ENCODE measurements at regions not wholly inside any gene's neighbourhood (a gene's known extent, or its start where the extent isn't known, plus 50 kb on each side); places are given as distances from the start of the nearest gene placed in this dataset.
"Not testable (repeated sequence)": the region's sequence is repeated elsewhere in the genome, so short reads cannot be mapped to it uniquely, and the experiment has no call there.

- DNase-seq, result no peak
Measured at GRCh38 chr3:81195478-81195877, 566.0 kb downstream of the GBE1 start.

DNA sequence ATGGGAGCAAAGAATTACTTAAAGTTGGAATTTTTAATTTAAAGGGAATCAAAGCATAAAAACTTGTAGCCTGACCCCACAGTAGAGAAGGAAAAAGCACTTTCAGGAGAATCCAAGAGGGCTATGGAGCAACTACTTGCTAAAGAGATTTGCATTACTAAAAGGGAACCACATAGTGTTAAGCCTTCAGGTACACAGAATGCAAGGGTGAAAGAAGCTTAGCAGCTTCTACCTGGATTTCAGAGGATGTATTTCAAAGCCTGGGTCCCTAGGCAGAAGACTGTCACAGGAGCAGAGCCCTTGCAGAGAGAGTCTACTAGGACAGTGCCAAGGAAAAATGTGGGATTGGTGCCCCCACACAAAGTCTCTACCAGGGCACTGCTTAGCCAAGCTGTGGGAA lies 575.0 kb downstream of the GBE1 start:
- no peak for DNase-seq

GRCh38 chr3:81182086-81182875 lies 579.2 kb downstream of the GBE1 start:
- DNase-seq, result not testable (repeated sequence)

DNA sequence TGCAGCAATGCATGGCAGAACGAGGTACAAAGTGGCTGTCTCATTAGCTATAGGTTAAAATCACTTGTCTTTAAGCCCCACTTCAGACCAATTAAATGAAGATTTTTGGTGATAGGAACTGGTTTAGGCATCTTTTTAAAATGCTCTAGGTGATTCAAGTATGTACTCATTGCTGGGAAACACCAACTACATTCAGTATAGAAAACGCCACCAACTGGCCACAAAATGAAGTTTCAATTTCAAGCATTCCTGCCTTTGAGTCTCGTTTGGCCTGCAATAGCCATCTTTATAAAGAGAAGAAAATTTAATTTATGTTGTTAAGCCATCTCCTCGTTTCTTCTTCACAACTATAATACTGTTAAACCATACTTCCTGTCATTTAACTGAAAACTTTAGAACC lies 587.9 kb downstream of the GBE1 start:
- DNase-seq, result no peak

- no peak for DNase-seq
Measured at GRCh38 chr3:81170298-81170697, 591.1 kb downstream of the GBE1 start.

- no peak for DNase-seq
Measured at GRCh38 chr3:81164806-81165205, 596.6 kb downstream of the GBE1 start.

DNA sequence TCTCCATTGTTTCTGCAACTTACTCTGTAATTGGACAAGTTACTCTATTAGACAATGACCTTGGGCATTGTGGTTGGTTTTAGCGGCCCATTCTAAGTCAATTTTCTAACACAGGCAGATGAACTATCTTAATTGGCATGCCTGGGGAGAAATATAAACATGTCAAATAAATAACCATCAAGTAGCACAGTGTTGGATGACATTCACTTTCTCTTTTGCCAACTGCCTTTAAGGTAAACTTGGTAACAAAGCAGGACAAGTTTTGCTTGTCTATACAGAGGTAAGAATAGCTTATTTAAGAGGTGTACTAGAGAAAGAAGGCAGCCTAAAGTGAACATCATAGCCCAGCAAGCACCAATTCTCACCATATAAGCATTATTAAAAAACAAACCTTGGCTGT lies 599.6 kb downstream of the GBE1 start:
- no peak for DNase-seq

- no peak for DNase-seq
Measured at GRCh38 chr3:81161100-81161499, 600.3 kb downstream of the GBE1 start.

GRCh38 chr3:81154611-81155143 lies 606.8 kb downstream of the GBE1 start:
- no peak for DNase-seq

DNA sequence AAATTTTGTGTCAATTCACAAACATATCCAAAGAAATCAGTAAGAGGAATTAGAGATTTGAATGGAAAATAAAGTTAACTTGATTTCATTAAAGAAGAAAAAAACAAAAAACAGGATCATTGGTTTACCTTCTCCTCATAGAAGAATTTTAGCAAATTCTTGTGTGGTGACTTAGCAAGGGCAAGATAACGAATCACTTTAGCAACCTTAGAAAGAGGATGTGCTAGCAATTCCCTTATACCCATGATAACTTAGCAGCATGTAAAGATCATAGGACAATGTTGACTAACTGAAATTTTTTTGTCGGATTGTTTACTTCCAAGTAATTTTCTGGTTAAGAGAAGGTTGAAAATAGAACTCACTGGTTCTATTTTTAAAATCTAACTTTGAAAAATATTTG lies 609.3 kb downstream of the GBE1 start:
- DNase-seq, result no peak

DNA sequence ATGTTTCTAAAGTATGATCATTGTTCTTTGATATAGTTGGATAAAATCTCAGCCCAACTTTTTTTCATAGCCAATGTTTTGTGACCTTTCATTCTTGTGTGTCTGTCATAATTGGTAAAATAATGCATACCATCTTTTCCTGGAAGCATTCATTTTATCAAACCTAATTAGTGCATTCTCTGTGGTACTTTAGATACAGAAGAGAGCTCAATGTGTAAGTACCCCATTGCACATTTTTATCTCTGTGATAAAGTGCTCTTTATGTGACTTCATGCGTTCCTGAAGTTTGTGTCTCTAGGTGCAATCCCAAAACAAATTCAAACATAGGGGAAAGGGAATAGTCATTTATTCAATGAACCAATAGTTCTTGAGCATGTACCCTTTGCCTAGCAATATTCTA lies 628.5 kb downstream of the GBE1 start:
- DNase-seq, result no peak

DNA sequence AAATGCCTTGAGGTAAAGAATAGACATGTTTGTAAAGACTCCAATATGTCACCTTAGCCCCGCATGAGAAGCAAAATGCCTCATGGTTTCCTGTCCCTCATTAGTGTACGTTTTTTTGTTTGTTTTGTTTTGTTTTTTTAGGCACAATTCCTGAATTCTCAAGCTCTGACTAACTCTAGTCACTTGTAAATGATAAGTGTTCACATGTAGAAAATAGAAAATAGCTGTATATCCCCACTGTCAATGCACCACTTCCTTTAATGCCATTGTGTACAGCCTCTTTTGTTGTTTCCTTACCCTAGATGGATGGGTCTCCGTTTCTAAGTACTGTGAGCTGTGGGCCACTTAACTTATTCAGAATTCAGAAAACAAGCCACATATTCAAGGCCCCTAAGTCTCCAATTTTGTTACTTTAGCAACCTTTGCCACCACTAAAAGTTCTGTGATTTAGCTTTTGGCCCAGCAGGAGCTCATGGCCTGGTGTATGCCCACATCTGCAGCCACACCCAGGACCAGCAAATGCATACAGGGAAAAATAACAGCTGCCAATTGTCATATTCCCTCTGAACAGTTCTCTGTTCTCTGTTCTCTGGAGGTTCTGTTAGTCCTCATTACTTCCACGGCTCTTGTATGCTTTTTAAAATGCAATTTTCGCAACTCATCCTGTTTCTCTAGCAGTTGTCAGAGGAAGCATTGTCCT lies 655.5 kb downstream of the GBE1 start:
- no peak for DNase-seq

GRCh38 chr3:81105206-81105605 lies 656.2 kb downstream of the GBE1 start:
- no peak for DNase-seq

DNA sequence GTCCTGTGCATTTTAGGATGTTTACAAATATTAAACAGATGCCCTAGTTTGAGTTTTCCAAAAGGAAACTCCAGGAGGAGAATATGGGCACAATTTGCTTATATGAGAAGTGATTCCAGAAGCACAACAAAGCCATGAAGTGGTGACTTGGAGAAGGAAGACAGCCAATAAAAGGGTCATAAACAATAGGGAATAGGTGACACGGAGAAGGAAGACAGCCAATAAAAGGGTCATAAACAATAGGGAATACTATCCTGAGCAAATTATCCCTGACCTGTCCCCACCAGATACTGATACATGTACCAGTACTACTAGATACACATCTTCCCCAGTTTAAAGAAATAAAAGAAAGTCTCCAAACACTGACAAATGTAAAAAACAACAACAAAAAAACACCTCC lies 663.6 kb downstream of the GBE1 start:
- no peak for DNase-seq

DNA sequence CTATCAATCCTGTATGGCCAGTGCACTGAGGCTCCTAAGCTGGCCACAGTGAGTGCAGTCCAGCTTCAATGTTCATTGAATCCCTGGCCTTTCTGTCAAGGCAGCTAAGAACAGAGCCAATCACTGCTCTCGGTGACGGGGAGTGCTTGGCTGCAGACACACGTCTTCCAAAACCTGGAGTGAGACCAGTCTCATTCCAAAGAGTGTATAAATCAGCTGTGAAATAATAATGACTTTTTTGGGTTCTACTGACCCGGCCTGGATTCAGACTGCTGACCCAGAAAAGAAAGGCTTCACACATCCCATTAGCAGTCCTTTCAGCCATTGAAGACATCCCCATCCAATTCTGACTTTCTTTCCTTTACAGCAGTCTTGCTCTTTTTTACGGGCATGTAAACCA lies 665.5 kb downstream of the GBE1 start:
- DNase-seq, result no peak

DNA sequence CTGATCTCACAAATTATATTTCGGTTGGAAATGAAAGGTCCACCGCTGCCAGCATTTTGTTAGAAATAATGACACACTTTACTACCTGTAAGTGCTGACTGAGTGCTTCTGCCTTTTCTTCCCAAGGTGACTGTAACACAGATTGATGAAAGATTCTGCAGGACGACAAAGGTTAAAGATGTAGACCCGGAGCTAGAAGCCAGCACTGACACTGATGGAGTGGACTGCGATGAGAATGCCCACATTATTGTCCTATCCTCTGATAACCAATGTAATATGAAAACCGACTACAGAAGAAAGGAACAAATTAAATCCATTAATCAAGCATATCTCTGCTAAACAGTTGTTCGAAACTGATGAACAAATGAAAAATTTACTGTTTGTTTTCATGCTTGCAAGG lies 666.5 kb downstream of the GBE1 start:
- DNase-seq, result no peak

DNA sequence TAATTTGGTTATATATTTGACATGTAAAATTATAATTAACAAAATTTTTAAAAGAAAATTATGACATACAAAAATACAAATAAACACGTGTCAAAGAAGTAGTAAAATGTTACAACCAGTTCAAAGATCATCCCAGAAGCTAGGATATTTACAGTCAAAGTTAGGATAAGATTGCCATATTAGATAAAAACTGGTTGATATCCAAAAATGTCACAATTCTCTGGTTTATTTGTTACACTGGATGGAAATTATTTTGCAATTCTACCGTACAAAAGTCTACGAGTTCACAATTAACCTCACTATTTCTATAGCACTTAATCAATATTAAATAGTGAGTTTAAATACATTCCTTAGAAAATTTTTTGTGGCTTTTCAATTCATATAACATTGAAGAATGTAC lies 673.8 kb downstream of the GBE1 start:
- no peak for DNase-seq

DNA sequence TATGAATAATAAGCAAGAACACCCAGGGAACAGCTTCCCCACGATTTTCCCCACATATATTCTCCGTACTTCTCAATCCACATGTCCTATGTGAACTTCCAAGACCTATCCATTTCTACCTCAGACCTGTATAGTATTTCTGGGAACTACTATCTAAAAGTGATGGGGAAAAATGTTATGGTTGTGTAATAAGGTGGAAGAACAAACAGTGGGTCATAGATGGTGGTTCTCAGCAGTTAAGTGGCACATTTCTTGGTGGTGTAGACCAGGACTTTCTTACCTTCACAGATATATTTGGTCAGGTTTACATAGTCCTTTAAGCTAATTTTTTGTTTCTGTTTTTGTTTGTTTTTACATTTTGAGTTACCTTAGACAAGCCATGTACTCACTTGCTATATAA lies 675.1 kb downstream of the GBE1 start:
- no peak for DNase-seq

- DNase-seq, result no peak
Measured at GRCh38 chr3:81080608-81081007, 680.8 kb downstream of the GBE1 start.

GRCh38 chr3:81072591-81072990 lies 688.9 kb downstream of the GBE1 start:
- no peak for DNase-seq

GRCh38 chr3:81068546-81068945 lies 692.9 kb downstream of the GBE1 start:
- DNase-seq, result no peak

DNA sequence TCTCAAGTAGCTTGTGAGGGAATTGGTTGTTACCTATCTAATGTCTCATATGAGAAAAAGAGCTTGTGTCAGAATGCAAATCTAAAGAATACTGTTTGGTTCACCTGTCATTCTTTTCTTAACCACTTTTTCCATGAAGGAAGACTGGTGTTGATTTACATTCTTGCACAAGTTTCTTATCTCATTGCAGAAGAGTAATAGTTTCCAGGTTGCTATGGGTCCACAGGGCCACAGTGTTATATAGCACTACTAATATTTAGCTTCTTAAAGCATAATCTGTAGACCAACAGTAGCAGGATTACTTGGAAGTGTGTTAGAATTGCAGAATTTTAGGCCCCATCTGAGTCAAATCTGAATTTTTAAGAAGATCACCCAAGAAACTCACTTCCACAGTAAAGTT lies 697.5 kb downstream of the GBE1 start:
- no peak for DNase-seq

GRCh38 chr3:81051133-81051532 lies 710.3 kb downstream of the GBE1 start:
- DNase-seq, result not testable (repeated sequence)
